ENCODE measurements at regions not wholly inside any gene's neighbourhood (a gene's known extent, or its start where the extent isn't known, plus 50 kb on each side); places are given as distances from the start of the nearest gene placed in this dataset.

DNA sequence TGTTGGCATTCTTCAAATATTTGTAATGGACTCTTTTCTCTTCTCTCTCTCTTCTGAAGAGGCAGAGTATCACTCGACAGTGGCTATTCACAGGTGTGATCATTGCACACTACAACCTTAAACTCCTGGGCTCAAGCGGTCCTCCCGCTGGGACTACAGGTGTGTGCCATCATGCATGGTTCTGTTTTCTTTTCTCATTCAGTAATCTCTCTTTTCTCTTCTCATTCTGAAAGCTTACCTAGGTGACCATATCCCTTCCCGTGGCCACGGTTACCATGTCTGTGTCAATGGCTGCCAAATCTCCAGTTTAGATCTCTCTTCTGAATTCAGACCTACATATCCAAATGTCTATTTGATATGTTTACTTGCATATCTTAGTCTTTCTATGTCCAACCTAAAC lies 96.3 kb downstream of the SOX2 start:
- H3K4me3 ChIP-seq (ENCODE audit: low read depth, low read length), result no peak overlapping the region
- TF ChIP-seq, protein P1, sequence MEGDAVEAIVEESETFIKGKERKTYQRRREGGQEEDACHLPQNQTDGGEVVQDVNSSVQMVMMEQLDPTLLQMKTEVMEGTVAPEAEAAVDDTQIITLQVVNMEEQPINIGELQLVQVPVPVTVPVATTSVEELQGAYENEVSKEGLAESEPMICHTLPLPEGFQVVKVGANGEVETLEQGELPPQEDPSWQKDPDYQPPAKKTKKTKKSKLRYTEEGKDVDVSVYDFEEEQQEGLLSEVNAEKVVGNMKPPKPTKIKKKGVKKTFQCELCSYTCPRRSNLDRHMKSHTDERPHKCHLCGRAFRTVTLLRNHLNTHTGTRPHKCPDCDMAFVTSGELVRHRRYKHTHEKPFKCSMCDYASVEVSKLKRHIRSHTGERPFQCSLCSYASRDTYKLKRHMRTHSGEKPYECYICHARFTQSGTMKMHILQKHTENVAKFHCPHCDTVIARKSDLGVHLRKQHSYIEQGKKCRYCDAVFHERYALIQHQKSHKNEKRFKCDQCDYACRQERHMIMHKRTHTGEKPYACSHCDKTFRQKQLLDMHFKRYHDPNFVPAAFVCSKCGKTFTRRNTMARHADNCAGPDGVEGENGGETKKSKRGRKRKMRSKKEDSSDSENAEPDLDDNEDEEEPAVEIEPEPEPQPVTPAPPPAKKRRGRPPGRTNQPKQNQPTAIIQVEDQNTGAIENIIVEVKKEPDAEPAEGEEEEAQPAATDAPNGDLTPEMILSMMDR (IDR thresholded peaks at IDR 0.05; ENCODE audit: insufficient read depth, low read length), result no peak
- no peak for DNase-seq (ENCODE audit: low read depth)

DNA sequence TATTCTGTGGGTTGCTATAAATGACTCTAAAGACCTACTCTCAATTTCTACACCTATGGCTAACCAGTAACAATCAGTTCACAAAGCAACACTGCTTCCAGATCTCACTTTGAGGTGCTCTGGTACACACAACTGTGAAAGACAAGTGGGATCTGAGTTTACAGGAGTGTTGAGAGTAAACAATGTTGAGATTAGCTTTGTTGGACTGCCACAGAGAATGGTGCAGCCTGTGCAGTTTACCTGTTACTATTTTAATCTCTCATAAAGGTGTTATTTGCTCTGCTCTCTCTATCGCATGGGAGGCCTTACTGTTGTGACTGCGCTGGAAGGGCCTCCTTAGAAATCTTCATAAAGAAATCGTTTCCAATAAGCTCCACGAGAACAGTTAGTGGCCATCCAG lies 112.0 kb downstream of the SOX2 start:
- TF ChIP-seq, protein P1 (IDR thresholded peaks at IDR 0.05; ENCODE audit: insufficient read depth, low read length), result no peak
- DNase-seq (ENCODE audit: low read depth), result no peak
- H3K4me3 ChIP-seq (ENCODE audit: low read depth, low read length), result no peak overlapping the region

DNA sequence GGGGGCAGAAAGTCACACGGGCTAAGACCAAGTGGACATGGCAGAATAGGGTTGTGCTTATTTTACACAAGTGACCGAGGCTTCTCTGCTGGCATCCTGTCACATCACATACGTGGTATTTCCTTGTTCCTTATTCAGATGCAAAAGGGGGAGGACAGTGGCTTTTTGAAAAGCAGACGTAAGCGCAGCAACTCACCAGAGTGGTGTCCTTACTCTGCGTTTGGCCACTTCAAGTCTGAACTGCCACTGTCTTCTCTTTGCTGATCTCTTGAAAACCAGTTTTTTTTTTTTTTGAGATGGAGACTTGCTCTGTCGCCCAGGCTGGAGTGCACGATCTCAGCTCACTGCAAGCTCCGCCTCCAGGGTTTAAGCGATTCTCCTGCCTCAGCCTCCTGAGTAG lies 113.2 kb downstream of the SOX2 start:
- TF ChIP-seq, protein P1 (IDR thresholded peaks at IDR 0.05; ENCODE audit: insufficient read depth, low read length), result no peak
- H3K4me3 ChIP-seq (ENCODE audit: low read depth, low read length), result no peak overlapping the region
- no peak for DNase-seq (ENCODE audit: low read depth)

DNA sequence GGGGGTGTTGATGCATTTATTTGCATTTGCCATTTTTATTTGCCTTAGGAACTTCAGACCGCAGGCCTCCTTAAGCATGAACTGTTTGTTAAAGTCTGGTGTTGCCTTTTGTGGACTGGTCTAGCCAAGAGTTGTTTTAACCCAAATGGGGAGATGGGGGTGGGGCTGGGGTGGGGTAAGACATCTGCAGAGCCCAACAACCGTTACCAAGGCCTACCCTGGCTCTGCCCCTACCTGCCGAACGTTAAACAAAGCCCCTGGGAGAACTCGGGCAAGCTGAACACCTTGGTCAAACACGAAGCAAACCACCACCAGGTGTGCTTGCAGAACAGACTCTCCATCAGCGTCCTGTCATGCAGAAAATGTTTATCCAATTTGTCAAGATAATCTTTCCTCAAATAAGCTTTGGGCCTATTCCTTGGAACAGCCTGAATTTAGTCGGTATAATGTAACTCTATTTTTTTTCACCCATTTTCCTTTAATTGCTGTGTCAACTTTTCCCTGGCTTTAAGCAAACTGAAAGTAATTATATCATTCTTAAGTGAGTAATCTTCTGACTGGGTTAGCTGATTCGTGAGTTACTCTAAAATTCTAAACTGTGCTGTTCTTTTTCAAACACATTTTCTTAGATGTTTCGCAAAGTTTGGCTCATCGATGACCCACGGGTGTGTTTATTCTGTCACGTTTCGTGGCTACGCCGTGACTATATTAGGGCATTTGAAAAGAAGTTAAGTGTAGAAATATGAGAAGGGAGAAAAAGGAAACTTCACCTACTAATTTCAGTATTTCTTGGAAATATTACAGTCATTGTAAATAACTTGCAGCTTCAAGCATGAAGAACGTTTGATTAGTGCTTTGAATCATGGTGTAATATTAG lies 127.6 kb downstream of the SOX2 start:
- TF ChIP-seq, protein P1 (IDR thresholded peaks at IDR 0.05; ENCODE audit: insufficient read depth, low read length), result no peak
- H3K4me3 ChIP-seq (ENCODE audit: low read depth, low read length), result no peak overlapping the region
- DNase-seq (ENCODE audit: low read depth), result no peak

DNA sequence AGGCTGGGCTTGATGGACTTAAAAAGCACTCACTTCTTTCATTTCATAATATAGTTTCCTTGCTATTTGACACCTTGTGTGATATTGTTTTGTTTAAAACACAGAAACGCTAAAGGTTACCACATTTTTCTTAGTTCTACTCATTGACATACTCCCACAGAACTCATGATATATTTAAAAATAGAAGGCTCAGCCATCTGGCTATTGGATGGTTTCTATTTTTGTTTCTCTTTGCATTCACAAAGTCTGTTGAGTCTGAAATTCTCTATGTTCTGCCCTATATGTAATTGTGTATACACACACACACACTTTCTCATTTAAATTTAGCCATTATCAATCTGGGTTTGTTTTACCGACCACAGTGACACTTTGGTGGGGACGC lies 128.2 kb downstream of the SOX2 start:
- no peak for DNase-seq (ENCODE audit: low read depth)
- TF ChIP-seq, protein P1 (IDR thresholded peaks at IDR 0.05; ENCODE audit: insufficient read depth, low read length), result no peak
- no peak overlapping the region for H3K4me3 ChIP-seq (ENCODE audit: low read depth, low read length)

DNA sequence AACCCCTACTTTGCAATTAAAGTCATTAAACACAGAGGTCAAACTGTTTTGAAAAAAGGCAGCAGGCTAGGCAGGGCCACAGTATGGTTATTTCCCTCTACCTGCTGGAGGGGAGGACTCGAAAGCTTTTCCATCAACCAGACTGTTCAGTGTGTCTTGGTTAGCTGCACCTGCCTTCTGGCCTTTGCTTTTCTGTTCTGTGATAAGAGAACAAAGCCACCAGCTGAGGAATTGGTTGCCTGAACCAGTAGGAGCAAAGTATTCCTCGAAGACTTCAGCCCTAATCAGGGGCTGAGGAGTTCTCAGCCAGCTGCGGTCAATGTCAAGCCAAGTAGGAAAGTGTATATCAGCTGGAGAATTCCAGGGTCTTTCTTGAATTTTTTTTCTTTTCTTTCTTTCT lies 132.5 kb downstream of the SOX2 start:
- no peak overlapping the region for H3K4me3 ChIP-seq (ENCODE audit: low read depth, low read length)
- DNase-seq (ENCODE audit: low read depth), result no peak
- TF ChIP-seq, protein P1 (IDR thresholded peaks at IDR 0.05; ENCODE audit: insufficient read depth, low read length), result no peak

DNA sequence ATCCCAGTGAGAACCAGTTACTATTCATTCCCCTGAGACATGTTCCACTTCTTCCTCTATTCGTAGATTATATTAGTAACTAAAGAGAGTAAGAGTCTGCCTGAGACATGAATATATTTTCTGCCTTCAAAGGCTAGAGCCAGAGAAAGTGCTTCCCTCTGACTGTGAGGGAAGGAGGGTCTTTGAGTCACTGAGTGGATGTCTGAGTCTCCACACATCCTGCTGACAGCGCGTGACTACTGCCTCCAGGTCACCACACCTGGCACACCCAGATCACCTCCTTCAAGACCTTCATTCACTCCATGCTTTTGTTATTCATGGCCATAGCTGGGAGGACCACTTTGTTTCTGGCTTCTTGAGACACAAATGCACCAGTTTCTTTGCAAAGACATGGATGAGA lies 135.6 kb downstream of the SOX2 start:
- TF ChIP-seq, protein P1 (IDR thresholded peaks at IDR 0.05; ENCODE audit: insufficient read depth, low read length), result no peak
- no peak for DNase-seq (ENCODE audit: low read depth)
- no peak overlapping the region for H3K4me3 ChIP-seq (ENCODE audit: low read depth, low read length)

Data from fibroblast of the aortic adventitia (primary cell).